Right cardiac atrium (tissue), 5 donors: ENCODE measurements at regions not wholly inside any gene's neighbourhood (a gene's known extent, or its start where the extent isn't known, plus 50 kb on each side); places are given as distances from the start of the nearest gene placed in this dataset.

Experiments
- ATAC-seq, 2 donors: fragments of 200-7000 bp; cut with Tn5 transposase; one replicate each; pipeline versions ENCODE4 v1.8.0 to v1.9.1; 2020; ENCODE audit warnings: moderate library complexity in 2 of 2, mild to moderate bottlenecking in 1 of 2
- DNase-seq, 3 donors: peaks; one replicate each; pipeline ENCODE4 v3.0.0-alpha.2; 2020
- H3K27ac ChIP-seq: one replicate; pipeline ENCODE4 v1.5.1; 2013; ENCODE audit warnings: mild to moderate bottlenecking, low read length, control low read depth, moderate library complexity
- H3K27me3 ChIP-seq: one replicate; pipeline ENCODE4 v1.6.1; 2013; ENCODE audit not compliant: control insufficient read depth, insufficient read depth
- H3K4me1 ChIP-seq: one replicate; pipeline ENCODE4 v1.6.1; 2013; ENCODE audit warnings: low read length; ENCODE audit not compliant: control insufficient read depth, insufficient read depth
- H3K4me3 ChIP-seq: one replicate; pipeline ENCODE4 v1.5.1; 2013; ENCODE audit warnings: low read length, control low read depth
- H3K9me3 ChIP-seq: one replicate; pipeline ENCODE4 v1.6.1; 2013; ENCODE audit warnings: low read length; ENCODE audit not compliant: control insufficient read depth
- WGBS: extraction: QIAGEN DNeasy Blood & Tissue Kit; methylation state at CpG from one replicate; pipeline ENCODE4 v1.1.7; 2013; 5-methylcytosine and 5-hydroxymethylcytosine counted together
- intact Hi-C, 4 donors: fragments of 100-400 bp; cut with DNase I; formaldehyde crosslinking; loops; one replicate each; pipeline versions ENCODE4 v1.11.0 to v1.14.0; 2022 to 2023
- donor health status: healthy with polysubstance abuse.
- donor health status: DM: no; HTN: yes; CAD: no.
- donor health status: DM: no; HTN: no; CAD: no.
- donor health status: DM: no; HTN: yes; CAD: no; lungs with severe emphysema.
- donor health status: DM: yes; HTN: yes; CAD: no.

DNA sequence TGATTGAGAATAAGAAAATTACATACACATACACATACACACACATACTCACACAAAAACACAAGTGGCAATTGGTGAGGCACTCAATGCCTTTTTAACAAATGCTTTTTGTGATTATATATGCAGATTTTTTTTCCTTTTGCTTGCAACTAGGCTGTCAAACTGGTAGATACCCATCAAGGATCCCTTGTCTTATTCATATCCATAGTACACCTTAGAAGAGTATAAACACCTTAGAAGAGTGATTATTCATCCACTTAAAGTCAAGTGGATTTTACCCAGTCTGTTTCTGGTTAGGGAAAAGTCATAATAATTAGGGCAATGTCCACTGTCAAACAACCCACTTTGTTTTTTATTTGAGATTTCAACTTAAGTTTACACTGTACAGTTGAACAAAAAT is 1773.4 kb upstream of the MIR17HG start:
- ATAC-seq: no peak
- intact Hi-C loops: no loop called here
- Histone ChIP-seq H3K27me3 (no peaks in the 10 kb centered on the region), H3K4me1 (no peaks in the 10 kb centered on the region), H3K9me3 (no peaks in the 10 kb centered on the region), H3K4me3 (no peak overlapping the region), H3K27ac (no peak overlapping the region)
- DNase-seq: no peak

DNA sequence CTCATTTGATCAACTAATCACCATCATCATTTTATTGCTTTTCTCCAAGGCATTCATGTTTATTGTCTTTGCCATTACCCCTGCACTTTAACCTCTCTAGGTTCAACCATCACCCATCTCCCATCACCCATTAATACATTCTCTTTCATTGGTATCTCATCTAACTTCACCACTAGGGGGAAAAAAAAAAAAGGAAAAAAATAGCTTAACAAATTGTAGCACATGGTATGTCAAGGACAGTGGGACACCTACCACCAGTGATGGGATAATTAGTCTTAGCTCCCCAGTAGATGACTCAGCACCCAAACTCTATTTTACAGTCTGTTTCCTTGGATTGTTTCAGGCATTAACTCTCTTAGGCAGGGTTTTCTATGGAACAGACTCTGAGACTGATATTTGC is 1770.2 kb upstream of the MIR17HG start:
- ATAC-seq (no peak), DNase-seq (no peak)
- no peaks in the 10 kb centered on the region for H3K9me3 ChIP-seq
- no peaks in the 10 kb centered on the region for H3K27me3 ChIP-seq
- no peak overlapping the region for H3K27ac ChIP-seq
- no peak overlapping the region for H3K4me3 ChIP-seq
- intact Hi-C loops: no loop called here
- H3K4me1 ChIP-seq: no peaks in the 10 kb centered on the region

DNA sequence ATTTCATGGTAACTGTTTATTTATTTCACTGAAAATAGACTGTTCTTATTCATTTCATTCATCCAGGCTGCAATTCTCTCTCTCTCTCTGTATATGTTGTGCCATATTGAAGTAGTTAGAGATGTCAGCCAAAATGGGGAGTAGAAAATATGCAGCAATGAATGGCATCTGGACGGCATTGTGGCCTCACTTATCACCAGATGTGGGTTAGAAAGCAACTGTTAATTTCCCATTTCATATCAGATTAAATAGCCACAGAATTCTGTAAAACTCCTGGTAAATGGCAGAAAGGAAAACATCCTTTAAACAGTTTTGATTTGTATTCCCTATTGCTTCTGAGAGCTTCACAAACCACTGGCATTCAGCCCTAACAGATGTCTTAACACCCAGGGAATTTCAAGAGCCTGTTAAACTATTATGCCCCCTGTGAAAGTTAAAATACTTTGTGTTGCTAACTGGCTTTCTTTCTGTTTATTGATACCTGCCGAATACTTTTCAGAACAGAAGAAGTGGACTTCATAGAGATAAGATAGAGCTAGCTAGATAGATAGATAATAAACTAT is 1763.3 kb upstream of the MIR17HG start:
- 23% methylated on average over 2 of the region's 2 CpGs for WGBS
- ATAC-seq (no peak), DNase-seq (no peak)
- no peaks in the 10 kb centered on the region for H3K9me3 ChIP-seq
- no peak overlapping the region for H3K27ac ChIP-seq
- no peaks in the 10 kb centered on the region for H3K4me1 ChIP-seq
- no peak overlapping the region for H3K4me3 ChIP-seq
- H3K27me3 ChIP-seq: no peaks in the 10 kb centered on the region
- intact Hi-C loops: no loop called here

DNA sequence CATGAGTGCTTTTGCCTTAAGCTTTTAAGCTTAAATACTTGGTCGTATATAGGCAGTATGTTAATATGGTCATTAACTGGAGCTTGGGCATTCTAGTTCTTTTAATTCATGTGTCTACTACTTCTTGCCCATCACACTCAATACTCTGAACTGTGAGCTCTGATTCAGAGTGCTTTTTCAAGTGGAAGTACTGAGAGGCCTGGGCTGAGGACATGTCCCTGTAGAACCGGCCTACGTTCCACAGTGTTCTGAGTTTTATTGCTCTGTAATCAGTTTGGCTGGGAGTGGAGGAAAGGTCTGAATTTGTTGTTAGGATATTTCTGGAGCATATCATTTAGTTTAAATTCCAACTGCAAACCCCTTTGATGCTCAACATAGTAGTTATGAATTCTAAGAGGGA is 1744.8 kb upstream of the MIR17HG start:
- intact Hi-C loops: no loop called here
- DNase-seq: no peak
- Histone ChIP-seq H3K4me3 (no peak overlapping the region), H3K4me1 (no peaks in the 10 kb centered on the region), H3K9me3 (no peaks in the 10 kb centered on the region), H3K27ac (no peak overlapping the region), H3K27me3 (no peaks in the 10 kb centered on the region)
- 74% methylated on average over 3 of the region's 3 CpGs for WGBS
- no peak for ATAC-seq

DNA sequence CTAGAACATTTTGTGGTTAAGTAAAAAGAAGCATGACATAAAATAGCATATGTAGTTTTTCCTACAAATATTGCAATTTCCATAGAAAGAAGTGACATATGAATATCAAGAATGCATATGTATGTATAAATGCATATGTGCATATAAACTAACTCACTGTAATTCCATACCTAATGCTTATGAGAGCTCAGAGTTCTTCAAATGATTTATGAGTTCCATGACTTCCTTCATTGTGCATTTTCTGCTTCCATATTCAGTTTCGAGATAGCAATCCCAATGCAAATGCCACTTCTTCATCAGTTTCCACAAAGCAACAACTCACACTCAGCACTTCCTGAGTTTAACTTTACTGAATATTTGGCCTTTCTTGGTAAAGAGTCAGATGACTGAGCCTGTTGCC is 1744.3 kb upstream of the MIR17HG start:
- no peak overlapping the region for H3K27ac ChIP-seq
- no peak overlapping the region for H3K4me3 ChIP-seq
- DNase-seq (no peak), ATAC-seq (no peak)
- WGBS: 74% methylated on average over 1 of the region's 1 CpG
- intact Hi-C loops: no loop called here
- no peaks in the 10 kb centered on the region for H3K27me3 ChIP-seq
- no peaks in the 10 kb centered on the region for H3K9me3 ChIP-seq
- no peaks in the 10 kb centered on the region for H3K4me1 ChIP-seq

DNA sequence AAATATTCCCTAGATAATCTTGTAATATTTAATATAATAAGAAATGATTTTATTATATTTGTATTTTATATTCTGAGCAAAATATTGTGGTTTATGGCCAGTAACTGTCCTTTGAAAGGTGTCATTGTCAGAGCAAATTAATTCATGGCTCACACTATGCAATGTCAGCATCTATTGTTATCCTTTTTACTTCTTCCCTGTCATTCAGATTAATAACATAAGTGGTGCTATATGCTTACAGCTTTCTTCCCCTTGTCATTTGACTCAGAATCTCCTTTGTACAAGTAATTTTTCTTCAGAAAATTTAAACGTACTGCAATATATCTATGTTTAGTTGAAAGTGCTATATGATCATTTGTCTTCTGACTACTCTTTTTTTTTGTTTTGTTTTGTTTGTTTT is 1738.2 kb upstream of the MIR17HG start:
- intact Hi-C loops: no loop called here
- H3K4me3 ChIP-seq: no peak overlapping the region
- H3K9me3 ChIP-seq: no peaks in the 10 kb centered on the region
- H3K27me3 ChIP-seq: no peaks in the 10 kb centered on the region
- 66% methylated on average over 1 of the region's 1 CpG for WGBS
- H3K27ac ChIP-seq: no peak overlapping the region
- DNase-seq: no peak
- ATAC-seq: no peak
- H3K4me1 ChIP-seq: no peaks in the 10 kb centered on the region

DNA sequence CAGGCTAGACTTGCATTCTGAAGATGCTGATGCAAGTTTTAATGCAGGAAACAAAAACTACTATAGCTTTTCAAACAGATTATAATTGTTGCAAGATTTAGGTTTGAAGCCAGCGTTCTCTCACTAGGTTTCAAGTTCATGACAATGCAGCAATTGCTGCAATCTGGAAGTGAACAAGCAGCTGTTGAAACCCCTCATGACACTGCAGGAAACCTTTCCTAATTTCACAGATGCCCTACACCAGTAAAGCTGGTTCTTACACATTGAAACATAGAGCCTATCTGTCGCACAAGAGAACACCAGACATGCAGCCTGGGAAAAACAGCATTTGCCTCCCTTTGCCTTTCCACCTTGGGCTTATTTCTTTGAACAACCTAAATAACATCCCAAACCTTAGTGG is 1737.2 kb upstream of the MIR17HG start:
- Histone ChIP-seq H3K4me3 (no peak overlapping the region), H3K4me1 (no peaks in the 10 kb centered on the region), H3K27me3 (no peaks in the 10 kb centered on the region), H3K9me3 (no peaks in the 10 kb centered on the region), H3K27ac (no peak overlapping the region)
- WGBS: 64% methylated on average over 2 of the region's 2 CpGs
- DNase-seq (no peak), ATAC-seq (no peak)
- intact Hi-C loops: no loop called here

DNA sequence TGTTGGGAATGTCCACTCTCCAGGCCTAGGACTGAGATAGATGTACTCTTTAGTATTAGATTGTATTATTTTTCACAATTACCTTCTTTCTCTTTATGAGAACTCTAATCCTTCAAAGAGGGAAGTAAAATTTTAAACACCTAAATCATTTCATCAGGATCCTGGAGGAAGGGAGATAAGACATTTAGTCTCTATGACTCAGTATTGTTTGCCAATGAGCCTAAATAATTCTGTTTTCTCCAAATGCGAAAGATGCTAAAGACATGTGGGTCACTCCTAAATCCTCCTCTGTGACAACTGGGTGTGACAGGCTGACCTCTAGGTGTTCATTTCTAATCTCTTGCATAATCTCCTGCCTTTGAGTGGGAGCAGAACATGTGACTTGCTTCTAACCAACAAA is 1736.6 kb upstream of the MIR17HG start:
- Histone ChIP-seq H3K27ac (no peak overlapping the region), H3K4me1 (no peaks in the 10 kb centered on the region), H3K4me3 (no peak overlapping the region), H3K27me3 (no peaks in the 10 kb centered on the region), H3K9me3 (no peaks in the 10 kb centered on the region)
- ATAC-seq (no peak), DNase-seq (no peak)
- intact Hi-C loops: no loop called here
- 87% methylated on average over 1 of the region's 1 CpG for WGBS

DNA sequence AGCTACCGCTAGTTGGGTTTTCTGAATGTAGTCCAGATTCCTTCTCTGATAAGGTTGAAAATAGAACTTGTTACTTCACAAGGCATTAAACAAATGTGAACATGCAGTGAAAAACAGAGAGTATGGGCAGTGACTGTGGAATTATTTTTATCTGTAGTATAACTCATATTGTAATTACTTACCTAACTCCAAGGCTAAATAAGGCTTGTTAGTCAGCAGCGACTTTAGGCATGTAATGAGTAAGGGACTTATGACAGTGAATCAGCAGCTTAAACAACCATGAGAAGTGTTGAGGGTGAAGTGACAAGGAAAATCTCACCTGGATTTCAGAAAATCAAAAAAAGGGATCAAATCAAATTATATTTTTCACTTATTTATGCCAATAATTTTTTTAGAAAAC is 1719.5 kb upstream of the MIR17HG start:
- Histone ChIP-seq H3K9me3 (no peaks in the 10 kb centered on the region), H3K4me3 (no peak overlapping the region), H3K27me3 (no peaks in the 10 kb centered on the region), H3K4me1 (no peaks in the 10 kb centered on the region), H3K27ac (no peak overlapping the region)
- WGBS: 92% methylated on average over 2 of the region's 2 CpGs
- ATAC-seq (no peak), DNase-seq (no peak)
- intact Hi-C loops: no loop called here

DNA sequence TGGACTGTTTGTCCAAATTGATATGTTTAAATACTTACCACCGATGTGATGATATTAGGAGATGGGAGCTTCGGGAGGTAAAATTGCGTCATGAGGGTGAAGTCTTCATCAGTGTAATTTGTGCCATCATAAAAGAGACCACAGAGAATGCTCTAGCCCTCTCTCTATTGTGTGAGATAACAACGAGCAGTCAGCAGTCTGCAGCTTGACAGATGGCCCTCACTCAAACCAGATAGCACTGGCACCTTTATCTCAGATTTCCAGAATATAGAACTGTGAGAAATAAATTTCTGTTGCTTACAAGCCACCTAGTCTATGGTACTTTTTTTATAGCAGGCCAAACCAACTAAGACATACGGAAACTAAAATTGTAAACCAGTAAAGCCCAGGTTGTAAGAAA is 1718.9 kb upstream of the MIR17HG start:
- Histone ChIP-seq H3K4me3 (no peak overlapping the region), H3K4me1 (no peaks in the 10 kb centered on the region), H3K9me3 (no peaks in the 10 kb centered on the region), H3K27me3 (no peaks in the 10 kb centered on the region), H3K27ac (no peak overlapping the region)
- 65% methylated on average over 5 of the region's 5 CpGs for WGBS
- intact Hi-C loops: no loop called here
- DNase-seq: no peak
- ATAC-seq: no peak

DNA sequence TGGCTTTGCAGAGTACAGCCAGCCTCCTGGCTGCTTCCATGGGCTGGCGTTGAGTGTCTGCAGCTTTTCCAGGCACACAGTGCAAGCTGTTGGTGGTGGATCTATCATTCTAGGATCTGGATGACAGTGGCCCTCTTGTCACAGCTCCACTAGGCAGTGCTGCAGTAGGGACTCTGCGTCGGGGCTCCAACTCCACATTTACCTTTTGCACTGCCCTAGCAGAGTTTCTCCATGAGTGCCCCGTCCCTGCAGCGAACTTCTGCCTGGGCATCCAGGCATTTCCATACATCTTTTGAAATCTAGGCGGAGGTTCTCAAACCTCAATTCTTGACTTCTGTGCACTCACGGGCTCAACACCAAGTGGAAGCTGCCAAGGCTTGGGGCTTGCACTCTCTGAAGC is 1697.3 kb upstream of the MIR17HG start:
- no peak for DNase-seq

DNA sequence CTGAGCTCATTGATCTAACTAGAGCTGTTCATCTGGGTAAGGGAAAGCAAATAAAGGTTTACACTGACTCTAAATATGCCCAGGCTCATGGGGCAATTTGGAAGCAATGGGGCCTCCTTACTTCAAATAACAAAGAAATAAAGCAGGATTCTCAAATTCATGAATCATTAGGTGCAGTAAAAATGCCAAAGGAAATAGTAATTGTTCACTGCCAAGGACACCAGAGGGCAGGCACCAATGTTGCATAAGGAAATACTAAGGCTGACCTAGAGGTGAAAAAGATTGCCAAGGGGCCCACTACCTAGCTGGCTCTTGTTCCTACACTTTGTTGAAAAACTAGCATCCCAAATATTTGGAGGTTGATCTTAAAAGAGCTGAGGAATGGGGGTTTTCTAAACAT is 1686.7 kb upstream of the MIR17HG start:
- intact Hi-C loops: no loop called here
- Histone ChIP-seq H3K27me3 (no peaks in the 10 kb centered on the region), H3K27ac (no peak overlapping the region), H3K9me3 (no peaks in the 10 kb centered on the region), H3K4me1 (no peaks in the 10 kb centered on the region), H3K4me3 (no peak overlapping the region)
- DNase-seq (no peak), ATAC-seq (no peak)

More for the DNA sequence above, 1697.3 kb upstream of the MIR17HG start:
- H3K4me3 ChIP-seq: no peak overlapping the region
- no peaks in the 10 kb centered on the region for H3K9me3 ChIP-seq
- 78% methylated on average over 7 of the region's 7 CpGs for WGBS
- no peak for ATAC-seq
- intact Hi-C loops: no loop called here
- no peaks in the 10 kb centered on the region for H3K4me1 ChIP-seq
- no peaks in the 10 kb centered on the region for H3K27me3 ChIP-seq
- H3K27ac ChIP-seq: no peak overlapping the region
